ENCODE measurements at regions not wholly inside any gene's neighbourhood (a gene's known extent, or its start where the extent isn't known, plus 50 kb on each side); places are given as distances from the start of the nearest gene placed in this dataset.

- TF ChIP-seq, protein P1, sequence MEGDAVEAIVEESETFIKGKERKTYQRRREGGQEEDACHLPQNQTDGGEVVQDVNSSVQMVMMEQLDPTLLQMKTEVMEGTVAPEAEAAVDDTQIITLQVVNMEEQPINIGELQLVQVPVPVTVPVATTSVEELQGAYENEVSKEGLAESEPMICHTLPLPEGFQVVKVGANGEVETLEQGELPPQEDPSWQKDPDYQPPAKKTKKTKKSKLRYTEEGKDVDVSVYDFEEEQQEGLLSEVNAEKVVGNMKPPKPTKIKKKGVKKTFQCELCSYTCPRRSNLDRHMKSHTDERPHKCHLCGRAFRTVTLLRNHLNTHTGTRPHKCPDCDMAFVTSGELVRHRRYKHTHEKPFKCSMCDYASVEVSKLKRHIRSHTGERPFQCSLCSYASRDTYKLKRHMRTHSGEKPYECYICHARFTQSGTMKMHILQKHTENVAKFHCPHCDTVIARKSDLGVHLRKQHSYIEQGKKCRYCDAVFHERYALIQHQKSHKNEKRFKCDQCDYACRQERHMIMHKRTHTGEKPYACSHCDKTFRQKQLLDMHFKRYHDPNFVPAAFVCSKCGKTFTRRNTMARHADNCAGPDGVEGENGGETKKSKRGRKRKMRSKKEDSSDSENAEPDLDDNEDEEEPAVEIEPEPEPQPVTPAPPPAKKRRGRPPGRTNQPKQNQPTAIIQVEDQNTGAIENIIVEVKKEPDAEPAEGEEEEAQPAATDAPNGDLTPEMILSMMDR (IDR thresholded peaks at IDR 0.05; ENCODE audit: insufficient read depth, low read depth, low read length, missing control alignments), result no peak
- H3K4me3 ChIP-seq (ENCODE audit: low read depth, low read length), result no peak overlapping the region
- no peak for DNase-seq (ENCODE audit: low read depth)
Observed at GRCh38 chr1:195481293-195481692, 1126.9 kb downstream of the KCNT2 start.

DNA sequence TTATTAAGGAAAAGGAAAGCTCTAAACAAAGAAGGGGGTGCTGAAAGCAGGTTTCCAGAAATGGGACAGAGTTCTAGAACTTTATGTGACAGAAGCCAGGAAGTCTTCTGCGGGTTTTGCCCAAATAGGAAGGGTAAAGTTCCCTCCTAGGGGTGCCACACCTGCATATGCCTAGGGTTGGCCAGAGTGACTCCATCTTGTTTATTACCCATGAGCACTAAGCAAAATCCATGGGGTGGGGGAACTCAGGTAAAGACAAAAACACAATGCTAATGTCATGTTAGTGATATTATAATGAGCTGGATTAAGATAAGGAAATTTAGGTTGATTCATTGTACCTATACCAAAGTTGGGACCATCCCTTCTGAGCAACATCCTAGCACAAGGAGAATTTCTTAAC lies 1132.7 kb downstream of the KCNT2 start:
- DNase-seq (ENCODE audit: low read depth), result no peak
- H3K4me3 ChIP-seq (ENCODE audit: low read depth, low read length), result no peak overlapping the region
- TF ChIP-seq, protein P1 (IDR thresholded peaks at IDR 0.05; ENCODE audit: insufficient read depth, low read depth, low read length, missing control alignments), result no peak

DNA sequence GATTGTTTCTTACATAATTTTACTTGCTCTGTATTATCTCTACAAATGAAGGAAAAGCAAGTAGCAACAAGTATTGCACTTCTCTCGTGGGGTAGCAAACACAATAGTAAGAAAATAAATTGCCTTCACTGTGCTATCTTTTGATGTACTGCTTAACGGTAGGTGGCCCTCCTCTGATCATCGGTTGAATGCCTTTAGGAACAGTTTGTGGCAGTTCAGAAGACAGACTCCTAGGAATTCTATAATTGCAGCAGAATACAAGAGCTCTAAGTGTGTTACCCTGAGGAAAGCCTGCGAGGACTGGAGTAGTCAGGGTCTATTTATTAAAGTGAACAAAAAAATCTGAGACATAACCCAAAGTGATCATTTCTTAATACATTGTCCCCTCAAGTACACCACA lies 1135.9 kb downstream of the KCNT2 start:
- DNase-seq (ENCODE audit: low read depth), result no peak
- TF ChIP-seq, protein P1 (IDR thresholded peaks at IDR 0.05; ENCODE audit: insufficient read depth, low read depth, low read length, missing control alignments), result no peak
- no peak overlapping the region for H3K4me3 ChIP-seq (ENCODE audit: low read depth, low read length)

- TF ChIP-seq, protein P1 (IDR thresholded peaks at IDR 0.05; ENCODE audit: insufficient read depth, low read depth, low read length, missing control alignments), result no peak
- H3K4me3 ChIP-seq (ENCODE audit: low read depth, low read length), result no peak overlapping the region
- no peak for DNase-seq (ENCODE audit: low read depth)
Observed at GRCh38 chr1:195466639-195467038, 1141.6 kb downstream of the KCNT2 start.

- no peak overlapping the region for H3K4me3 ChIP-seq (ENCODE audit: low read depth, low read length)
- DNase-seq (ENCODE audit: low read depth), result no peak
- TF ChIP-seq, protein P1 (IDR thresholded peaks at IDR 0.05; ENCODE audit: insufficient read depth, low read depth, low read length, missing control alignments), result no peak
Observed at GRCh38 chr1:195462646-195463045, 1145.6 kb downstream of the KCNT2 start.

GRCh38 chr1:195462152-195462551 lies 1146.1 kb downstream of the KCNT2 start:
- TF ChIP-seq, protein P1 (IDR thresholded peaks at IDR 0.05; ENCODE audit: insufficient read depth, low read depth, low read length, missing control alignments), result no peak
- no peak overlapping the region for H3K4me3 ChIP-seq (ENCODE audit: low read depth, low read length)
- no peak for DNase-seq (ENCODE audit: low read depth)

- DNase-seq (ENCODE audit: low read depth), result no peak
- TF ChIP-seq, protein P1 (IDR thresholded peaks at IDR 0.05; ENCODE audit: insufficient read depth, low read depth, low read length, missing control alignments), result no peak
- H3K4me3 ChIP-seq (ENCODE audit: low read depth, low read length), result no peak overlapping the region
Observed at GRCh38 chr1:195458365-195458764, 1149.9 kb downstream of the KCNT2 start.
